ENCODE measurements at regions not wholly inside any gene's neighbourhood (a gene's known extent, or its start where the extent isn't known, plus 50 kb on each side); places are given as distances from the start of the nearest gene placed in this dataset.

- DNase-seq (ENCODE audit: low spot score): no peak
- Histone ChIP-seq H3K4me1 (peaks cover 45% of the 10 kb centered on the region), H2AFZ (replicated peaks) (no peak overlapping the region), H3K9ac (no peak overlapping the region), H3K36me3 (no peaks in the 10 kb centered on the region), H3K4me3 (no peak overlapping the region), H3K27me3 (no peaks in the 10 kb centered on the region), H3F3A (ENCODE audit: low read depth) (peaks cover 50% of the 10 kb centered on the region), H3K79me2 (ENCODE audit: low read depth) (no peaks in the 10 kb centered on the region), H3K27ac (no peak overlapping the region), H3K9me3 (ENCODE audit: low read depth) (no peaks in the 10 kb centered on the region), H3K4me2 (no peak overlapping the region), H4K20me1 (ENCODE audit: low read depth) (no peaks in the 10 kb centered on the region)
- no peak for TF ChIP-seq EZH2 (IDR thresholded peaks at IDR 0.05)
- H3K36me3 Mint-ChIP-seq: peaks cover 9% of the 10 kb centered on the region
- H3K9me3 Mint-ChIP-seq: peaks cover 10% of the 10 kb centered on the region
- H3K4me3 Mint-ChIP-seq: no peak overlapping the region
- H3K27me3 Mint-ChIP-seq (ENCODE audit: insufficient read depth, low read depth): no peaks in the 10 kb centered on the region
- H3K4me1 Mint-ChIP-seq: no peaks in the 10 kb centered on the region
- peak overlapping the region; percentile 9 for H3K27ac Mint-ChIP-seq
Observed at GRCh38 chr5:124924729-124925128, 178.3 kb upstream of the ZNF608 start.

- no peak overlapping the region for H3K9ac ChIP-seq
- no peak for DNase-seq (ENCODE audit: low spot score)
- no peak overlapping the region for H3K27ac ChIP-seq
- Mint-ChIP-seq H3K9me3 (peaks cover 20% of the 10 kb centered on the region), H3K36me3 (peaks cover 19% of the 10 kb centered on the region), H3K4me3 (no peak overlapping the region), H3K27me3 (ENCODE audit: insufficient read depth, low read depth) (peaks cover 1% of the 10 kb centered on the region), H3K27ac (peak overlapping the region; percentile 30), H3K4me1 (no peaks in the 10 kb centered on the region)
- H4K20me1 ChIP-seq (ENCODE audit: low read depth): no peaks in the 10 kb centered on the region
- no peak overlapping the region for H3K4me2 ChIP-seq
- H3K36me3 ChIP-seq: no peaks in the 10 kb centered on the region
- no peak overlapping the region for H3K4me3 ChIP-seq
- H3K27me3 ChIP-seq: no peaks in the 10 kb centered on the region
- H3K9me3 ChIP-seq (ENCODE audit: low read depth): no peaks in the 10 kb centered on the region
- TF ChIP-seq CTCF (IDR thresholded peaks at IDR 0.05) (no peak), EZH2 (IDR thresholded peaks at IDR 0.05) (no peak), EZH2phosphoT487 (IDR thresholded peaks at IDR 0.05) (no peak)
- H2AFZ ChIP-seq (replicated peaks): no peak overlapping the region
- H3F3A ChIP-seq (ENCODE audit: low read depth): peaks cover 20% of the 10 kb centered on the region
- H3K79me2 ChIP-seq (ENCODE audit: low read depth): no peaks in the 10 kb centered on the region
- peaks cover 16% of the 10 kb centered on the region for H3K4me1 ChIP-seq
Observed at GRCh38 chr5:124927735-124928134, 181.3 kb upstream of the ZNF608 start.

- Histone ChIP-seq H3K27me3 (no peaks in the 10 kb centered on the region), H3K9me3 (ENCODE audit: low read depth) (no peaks in the 10 kb centered on the region), H3K4me2 (no peak overlapping the region), H3K9ac (no peak overlapping the region), H3F3A (ENCODE audit: low read depth) (peaks cover 7% of the 10 kb centered on the region), H3K27ac (no peak overlapping the region), H3K36me3 (no peaks in the 10 kb centered on the region), H3K79me2 (ENCODE audit: low read depth) (no peaks in the 10 kb centered on the region), H4K20me1 (ENCODE audit: low read depth) (no peaks in the 10 kb centered on the region), H2AFZ (replicated peaks) (no peak overlapping the region), H3K4me1 (peaks cover 4% of the 10 kb centered on the region), H3K4me3 (no peak overlapping the region)
- Mint-ChIP-seq H3K4me1 (no peaks in the 10 kb centered on the region), H3K27ac (peak overlapping the region; percentile 71), H3K4me3 (no peak overlapping the region), H3K9me3 (peaks cover 20% of the 10 kb centered on the region), H3K36me3 (peaks cover 19% of the 10 kb centered on the region), H3K27me3 (ENCODE audit: insufficient read depth, low read depth) (peaks cover 2% of the 10 kb centered on the region)
- TF ChIP-seq CTCF (IDR thresholded peaks at IDR 0.05) (no peak), EZH2 (IDR thresholded peaks at IDR 0.05) (no peak), EZH2phosphoT487 (IDR thresholded peaks at IDR 0.05) (no peak)
- no peak for DNase-seq (ENCODE audit: low spot score)
Observed at GRCh38 chr5:124929000-124929399, 182.6 kb upstream of the ZNF608 start.

GRCh38 chr5:124932791-124933600 is 186.6 kb upstream of the ZNF608 start:
- no peaks in the 10 kb centered on the region for H3K79me2 ChIP-seq (ENCODE audit: low read depth)
- H3K9ac ChIP-seq: no peak overlapping the region
- no peaks in the 10 kb centered on the region for H3F3A ChIP-seq (ENCODE audit: low read depth)
- H3K4me1 ChIP-seq: no peaks in the 10 kb centered on the region
- TF ChIP-seq EZH2 (IDR thresholded peaks at IDR 0.05): no peak
- TF ChIP-seq CTCF (IDR thresholded peaks at IDR 0.05): no peak
- TF ChIP-seq EZH2phosphoT487 (IDR thresholded peaks at IDR 0.05): no peak
- H3K4me3 ChIP-seq: no peak overlapping the region
- no peak overlapping the region for H3K4me2 ChIP-seq
- H3K27ac Mint-ChIP-seq: peak overlapping the region; percentile 53
- H3K4me3 Mint-ChIP-seq: no peak overlapping the region
- H4K20me1 ChIP-seq (ENCODE audit: low read depth): no peaks in the 10 kb centered on the region
- H3K4me1 Mint-ChIP-seq: peaks cover 5% of the 10 kb centered on the region
- peaks cover 16% of the 10 kb centered on the region for H3K9me3 Mint-ChIP-seq
- no peak overlapping the region for H2AFZ ChIP-seq (replicated peaks)
- no peaks in the 10 kb centered on the region for H3K27me3 ChIP-seq
- no peaks in the 10 kb centered on the region for H3K9me3 ChIP-seq (ENCODE audit: low read depth)
- peaks cover 2% of the 10 kb centered on the region for H3K27me3 Mint-ChIP-seq (ENCODE audit: insufficient read depth, low read depth)
- no peaks in the 10 kb centered on the region for H3K36me3 ChIP-seq
- no peak overlapping the region for H3K27ac ChIP-seq
- peaks cover 11% of the 10 kb centered on the region for H3K36me3 Mint-ChIP-seq
- DNase-seq (ENCODE audit: low spot score): no peak
